GM06990 (cell line): ENCODE measurements at regions not wholly inside any gene's neighbourhood (a gene's known extent, or its start where the extent isn't known, plus 50 kb on each side); places are given as distances from the start of the nearest gene placed in this dataset.

ENCODE experiments used
- DNase-seq: peaks from one replicate; pipeline ENCODE4 v3.0.0-alpha.2; 2011; ENCODE audit not compliant: insufficient read length; ENCODE audit errors: extremely low read depth
- H3K27me3 ChIP-seq: replicated peaks from 2 replicates; pipeline ENCODE4 v1.6.0; 2011; ENCODE audit warnings: low read length; ENCODE audit not compliant: control insufficient read depth, insufficient read depth
- H3K36me3 ChIP-seq: 2 replicates; pipeline ENCODE4 v1.5.1; 2011; ENCODE audit warnings: low read length; ENCODE audit not compliant: control insufficient read depth, insufficient read depth
- H3K4me3 ChIP-seq: replicated peaks from 2 replicates; pipeline ENCODE4 v1.5.1; 2011; ENCODE audit warnings: low read depth, mild to moderate bottlenecking, control low read depth, low read length
- CTCF ChIP-seq: IDR thresholded peaks from 2 replicates; pipeline ENCODE4 v1.5.1; 2011; ENCODE audit warnings: low read length, control low read depth, mild to moderate bottlenecking, inconsistent platforms; ENCODE audit not compliant: insufficient read depth, poor library complexity, severe bottlenecking

GRCh38 chr16:26599785-26600104 is 467.0 kb upstream of the C16orf82 start:
- H3K27me3 ChIP-seq = no peaks in the 10 kb centered on the region
- no peaks in the 10 kb centered on the region for H3K36me3 ChIP-seq
- TF ChIP-seq CTCF = no peak
- DNase-seq = no peak
- no peak overlapping the region for H3K4me3 ChIP-seq

GRCh38 chr16:26601335-26601734 is 465.4 kb upstream of the C16orf82 start:
- no peak for TF ChIP-seq CTCF
- no peak for DNase-seq
- Histone ChIP-seq H3K27me3 (no peaks in the 10 kb centered on the region), H3K4me3 (no peak overlapping the region), H3K36me3 (no peaks in the 10 kb centered on the region)

DNA sequence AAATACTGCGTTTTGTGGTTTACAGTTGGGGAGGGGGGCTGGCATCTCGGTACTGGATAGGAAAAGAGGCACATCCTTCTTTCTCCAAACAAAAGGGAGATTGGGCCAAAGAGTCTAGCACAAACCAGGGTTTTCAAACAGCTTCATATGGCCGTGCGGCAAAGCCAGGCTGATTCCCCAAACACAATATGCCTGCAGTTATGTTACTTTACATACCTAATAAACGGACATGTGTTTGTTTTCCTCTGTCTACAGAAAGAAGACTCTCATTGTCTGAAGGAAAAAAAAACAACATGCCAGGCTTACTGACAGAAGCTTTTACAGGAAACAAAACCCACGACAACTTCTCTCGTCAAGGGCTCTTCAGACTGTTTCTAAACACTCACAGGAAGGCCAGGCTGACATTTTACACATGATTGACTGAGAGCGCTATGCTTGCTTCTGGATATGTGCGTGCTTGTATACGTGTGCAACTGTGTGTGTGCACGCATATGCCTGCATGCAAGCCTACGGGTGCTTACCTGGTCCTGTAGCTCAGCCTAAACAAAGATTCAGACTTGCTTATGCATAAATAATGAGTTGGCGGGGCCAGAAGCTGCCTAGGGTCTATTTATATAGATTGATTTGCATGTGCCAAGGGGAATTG is 461.0 kb upstream of the C16orf82 start:
- no peak overlapping the region for H3K4me3 ChIP-seq
- DNase-seq = no peak
- no peak for TF ChIP-seq CTCF
- no peaks in the 10 kb centered on the region for H3K36me3 ChIP-seq
- H3K27me3 ChIP-seq = no peaks in the 10 kb centered on the region

DNA sequence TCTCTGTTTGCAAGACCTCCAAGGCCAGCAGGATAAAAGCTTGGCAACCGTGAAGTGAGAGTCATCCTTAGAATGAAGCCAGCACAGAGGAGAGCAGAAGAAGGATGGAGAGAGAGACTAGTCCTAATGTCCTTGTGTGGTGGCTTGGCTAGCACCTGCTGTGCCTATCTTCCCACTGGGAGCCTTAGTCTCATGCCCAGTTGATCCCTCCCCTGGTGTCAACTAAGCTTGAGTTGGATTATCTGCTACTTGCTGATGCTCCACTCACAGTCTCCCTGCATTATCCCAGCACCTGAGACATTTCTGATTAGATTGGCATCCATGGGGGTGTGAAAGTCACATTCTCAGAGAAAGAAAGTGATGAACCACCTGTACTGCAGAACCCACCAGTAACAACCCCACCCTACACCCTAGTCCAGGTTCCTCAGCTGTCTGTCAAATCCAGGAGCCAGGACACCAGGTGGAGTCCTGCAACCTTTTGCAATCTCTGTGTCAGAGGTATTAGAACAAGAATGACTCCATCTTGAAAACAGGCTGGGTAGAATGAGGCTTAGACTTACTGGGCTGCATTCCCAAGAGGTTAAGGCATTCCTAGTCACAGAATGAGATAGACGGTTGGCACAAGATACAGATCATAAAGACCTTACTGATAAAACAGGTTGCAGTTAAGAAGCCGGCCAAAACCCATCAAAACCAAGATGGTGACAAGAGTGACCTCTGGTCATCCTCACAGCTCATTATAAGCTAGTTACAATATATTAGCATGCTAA is 460.2 kb upstream of the C16orf82 start:
- Histone ChIP-seq H3K36me3 (no peaks in the 10 kb centered on the region), H3K27me3 (no peaks in the 10 kb centered on the region), H3K4me3 (no peak overlapping the region)
- no peak for TF ChIP-seq CTCF
- no peak for DNase-seq

- no peaks in the 10 kb centered on the region; the same call in 1 of the 2 replicates for H3K27me3 ChIP-seq
- TF ChIP-seq CTCF = no peak
- H3K36me3 ChIP-seq = no peaks in the 10 kb centered on the region
- no peak for DNase-seq
- H3K4me3 ChIP-seq = no peak overlapping the region
Measured at GRCh38 chr16:26614237-26614841, 452.4 kb upstream of the C16orf82 start.
